Pancreas (tissue), 10 donors: ENCODE measurements at regions not wholly inside any gene's neighbourhood (a gene's known extent, or its start where the extent isn't known, plus 50 kb on each side); places are given as distances from the start of the nearest gene placed in this dataset.
"Not testable (repeated sequence)": the region's sequence is repeated elsewhere in the genome, so short reads cannot be mapped to it uniquely, and the experiment has no call there.

ENCODE experiments used
- ATAC-seq, 4 donors: fragments of 200-7000 bp; cut with Tn5 transposase; one replicate each; pipeline versions ENCODE4 v1.8.0 to v1.9.1; 2020; ENCODE audit warnings: mild to moderate bottlenecking in 4 of 4, moderate library complexity in 4 of 4
- DNase-seq, 6 donors: peaks; one replicate each; pipeline ENCODE4 v3.0.0-alpha.2; 2020
- FAIRE-seq: peaks from 2 replicates; lab custom pipeline; 2012; peaks lifted over from hg19 to GRCh38; lab: Jason Lieb, UNC
- H3K27ac ChIP-seq, 4 donors: fragments of 200-600 bp; sonication (generic); 1 replicate in 3 of 4; 2 replicates in 1 of 4; pipeline versions ENCODE4 v1.5.0 to v1.8.0; 2020
- H3K27me3 ChIP-seq, 4 donors: fragments of 200-600 bp; one replicate each; pipeline ENCODE4 v1.8.0; 2021
- H3K36me3 ChIP-seq, 3 donors: fragments of 200-600 bp; sonication (generic) in 1 of 3; one replicate each; pipeline versions ENCODE4 v1.5.0 to v1.8.0; 2020 to 2021
- H3K4me1 ChIP-seq, 3 donors: fragments of 200-600 bp; one replicate each; pipeline ENCODE4 v1.8.0; 2021
- H3K4me3 ChIP-seq, 4 donors: fragments of 200-600 bp; sonication (generic) in 2 of 4; one replicate each; pipeline versions ENCODE4 v1.5.0 to v1.8.0; 2020 to 2021
- H3K9me3 ChIP-seq, 4 donors: fragments of 200-600 bp; one replicate each; pipeline ENCODE4 v1.8.0; 2021
- CTCF ChIP-seq, 4 donors: fragments of 200-600 bp; sonication (generic) in 3 of 4; IDR thresholded peaks; one replicate each; pipeline versions ENCODE4 v1.5.0 to v1.8.0; 2021; ENCODE audit warnings: antibody characterized with exemption in 4 of 4
- WGBS, 2 donors: extraction: QIAGEN DNeasy Blood & Tissue Kit; methylation state at CpG; one replicate each; pipeline ENCODE4 v1.1.7; 2013; 5-methylcytosine and 5-hydroxymethylcytosine counted together
- intact Hi-C, 3 donors: fragments of 100-400 bp; cut with DNase I; formaldehyde crosslinking; loops; one replicate each; pipeline versions ENCODE4 v1.11.1 to v1.14.2; 2022
- donor health status: healthy with polysubstance abuse.
- donor health status: DM: no; HTN: no; CAD: no; lungs with moderate emphysema.
- donor health status: DM: no; HTN: no; CAD: no.
- donor health status: control.
- donor health status: control.
- donor health status: Bipolar disorder and iron deficiency.
- donor health status: DM: yes; HTN: yes; CAD: no.
- donor health status: DM: no; HTN: no; CAD: no.
- donor health status: DM: no; HTN: no; CAD: no.
- donor health status: DM: yes; HTN: yes; CAD: no.

- no peak for TF ChIP-seq CTCF (IDR thresholded peaks at IDR 0.05)
- FAIRE-seq, result peak; percentile 97
- no peaks in the 10 kb centered on the region for H3K27me3 ChIP-seq
- H3K27ac ChIP-seq, result no peak overlapping the region
- ATAC-seq, result peak in 2 of 4 donors; percentile 59 to 72
- no peak for DNase-seq
- H3K36me3 ChIP-seq, result no peaks in the 10 kb centered on the region
- no peaks in the 10 kb centered on the region for H3K9me3 ChIP-seq
- intact Hi-C loops, result no loop called here
- H3K4me3 ChIP-seq, result peak overlapping the region in 1 of 4 donors; percentile 14
- 38 to 56% methylated on average over 4 of the region's 4 CpGs for WGBS, 2 donors
- H3K4me1 ChIP-seq, result peaks cover 0 to 10% (median 6%) of the 10 kb centered on the region in 3 donors
Measured at GRCh38 chr1:222897527-222898190, 82.8 kb downstream of the DISP1 start.

- Histone ChIP-seq H3K36me3 (no peaks in the 10 kb centered on the region), H3K27ac (no peak overlapping the region), H3K4me1 (peaks cover 0 to 10% (median 6%) of the 10 kb centered on the region in 3 donors), H3K4me3 (peak overlapping the region in 1 of 4 donors; percentile 14), H3K27me3 (no peaks in the 10 kb centered on the region), H3K9me3 (no peaks in the 10 kb centered on the region)
- no peak for TF ChIP-seq CTCF (IDR thresholded peaks at IDR 0.05)
- FAIRE-seq, result no peak
- ATAC-seq, result peak in 2 of 4 donors; percentile 18 to 44
- DNase-seq, result no peak
- 24 to 33% methylated on average over 1 of the region's 1 CpG for WGBS, 2 donors
- intact Hi-C loops, result no loop called here
Measured at GRCh38 chr1:222898191-222898527, 83.3 kb downstream of the DISP1 start.

GRCh38 chr1:222899471-222899870 is 84.6 kb downstream of the DISP1 start:
- 74 to 87% methylated on average over 4 of the region's 4 CpGs for WGBS, 2 donors

GRCh38 chr1:222904451-222904850 is 89.6 kb downstream of the DISP1 start:
- no peak overlapping the region for H3K4me3 ChIP-seq
- no peaks in the 10 kb centered on the region for H3K4me1 ChIP-seq
- no peak for TF ChIP-seq CTCF (IDR thresholded peaks at IDR 0.05)
- no peaks in the 10 kb centered on the region for H3K9me3 ChIP-seq
- no peak for ATAC-seq
- DNase-seq, result no peak
- H3K36me3 ChIP-seq, result no peaks in the 10 kb centered on the region
- H3K27me3 ChIP-seq, result no peaks in the 10 kb centered on the region
- intact Hi-C loops, result no loop called here
- 96 to 97% methylated on average over 6 of the region's 6 CpGs for WGBS, 2 donors
- FAIRE-seq, result no peak
- no peak overlapping the region for H3K27ac ChIP-seq

More at GRCh38 chr1:222899471-222899870, 84.6 kb downstream of the DISP1 start:
- Histone ChIP-seq H3K27ac (no peak overlapping the region), H3K9me3 (no peaks in the 10 kb centered on the region), H3K36me3 (no peaks in the 10 kb centered on the region), H3K4me3 (no peak overlapping the region), H3K4me1 (peaks cover 0 to 10% (median 6%) of the 10 kb centered on the region in 3 donors), H3K27me3 (no peaks in the 10 kb centered on the region)
- ATAC-seq, result no peak
- no peak for DNase-seq
- TF ChIP-seq CTCF (IDR thresholded peaks at IDR 0.05), result no peak
- intact Hi-C loops, result no loop called here
- FAIRE-seq, result no peak

GRCh38 chr1:222905151-222905550 is 90.3 kb downstream of the DISP1 start:
- WGBS, 2 donors, result 90 to 93% methylated on average over 3 of the region's 3 CpGs

GRCh38 chr1:222906271-222906739 is 91.5 kb downstream of the DISP1 start:
- not testable (repeated sequence) for FAIRE-seq, ATAC-seq
- WGBS, 2 donors, result 89 to 93% methylated on average over 11 of the region's 11 CpGs

More at GRCh38 chr1:222905151-222905550, 90.3 kb downstream of the DISP1 start:
- TF ChIP-seq CTCF (IDR thresholded peaks at IDR 0.05), result no peak
- DNase-seq (no peak), ATAC-seq (no peak), FAIRE-seq (no peak)
- intact Hi-C loops, result no loop called here
- Histone ChIP-seq H3K9me3 (no peaks in the 10 kb centered on the region), H3K27ac (no peak overlapping the region), H3K36me3 (no peaks in the 10 kb centered on the region), H3K27me3 (no peaks in the 10 kb centered on the region), H3K4me1 (no peaks in the 10 kb centered on the region), H3K4me3 (no peak overlapping the region)

More at GRCh38 chr1:222906271-222906739, 91.5 kb downstream of the DISP1 start:
- intact Hi-C loops, H3K4me3 ChIP-seq, H3K9me3 ChIP-seq, H3K36me3 ChIP-seq, H3K4me1 ChIP-seq, DNase-seq, H3K27me3 ChIP-seq, H3K27ac ChIP-seq: not testable (repeated sequence)
